ENCODE measurements at regions not wholly inside any gene's neighbourhood (a gene's known extent, or its start where the extent isn't known, plus 50 kb on each side); places are given as distances from the start of the nearest gene placed in this dataset.
A peak's percentile ranks its signal among the peaks of the same experiment; 100 is the strongest.

DNA sequence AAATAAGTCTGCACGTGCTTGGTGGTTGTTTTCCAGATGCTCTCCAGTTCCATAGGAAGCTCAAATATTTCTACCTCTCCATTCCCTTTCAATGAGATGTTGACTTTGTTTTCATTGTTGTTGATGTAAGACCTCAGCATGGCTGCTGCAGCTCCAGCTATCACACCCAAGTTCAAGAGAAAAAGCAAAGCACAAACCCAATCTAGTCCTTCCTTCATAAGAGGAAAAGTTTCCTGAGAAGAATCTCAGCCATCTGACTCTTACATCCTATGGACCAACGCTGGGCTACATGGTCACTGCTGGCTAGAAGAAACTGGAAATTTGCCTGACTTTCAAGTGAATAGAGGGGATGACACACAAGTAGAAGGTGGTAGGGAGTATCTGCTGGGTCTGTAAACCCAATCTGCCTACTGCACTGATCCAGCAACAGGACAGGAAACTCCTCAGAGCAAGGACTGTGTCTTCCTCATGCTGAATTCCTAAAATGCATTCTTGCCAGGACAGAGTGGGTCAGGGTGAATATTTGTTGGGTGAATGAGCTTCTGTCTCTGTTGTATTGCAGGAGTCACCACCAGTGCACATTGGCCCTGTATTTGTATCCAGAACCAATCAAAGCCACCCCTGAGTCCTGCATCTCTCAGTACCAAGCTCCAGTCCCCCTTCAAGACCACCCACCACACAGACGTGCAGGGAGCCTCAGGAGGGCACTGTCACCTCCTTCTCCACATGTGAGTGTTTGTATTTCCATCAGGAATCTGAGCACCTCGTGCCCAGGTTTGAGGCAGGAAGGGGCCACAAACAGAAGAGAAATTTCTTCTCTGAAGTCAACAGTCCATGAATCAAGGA is 118.0 kb upstream of the IGLL5 start:
- WGBS (ENCODE audit: insufficient coverage) = no CpG with 5 or more reads among the region's 4 CpGs
- no peak overlapping the region for H3K4me3 ChIP-seq (ENCODE audit: control extremely low read depth in 1 of 5, extremely low read depth in 1 of 5, insufficient read depth in 1 of 5, low read depth in 2 of 5, low read length in 4 of 5)
- Mint-ChIP-seq H3K4me1 (peaks cover 28% of the 10 kb centered on the region), H3K27ac (no peak overlapping the region), H3K27me3 (peaks cover 28% of the 10 kb centered on the region), H3K9me3 (ENCODE audit: insufficient read depth) (peaks cover 2% of the 10 kb centered on the region), H3K4me3 (no peak overlapping the region)
- CTCF ChIA-PET = interaction anchor here (0.7 to 6.1 kb wide), 28 partner anchors 8 to 338 kb away, joined by 3 to 54 read pairs (median 4); no protein-coding TSS in a partner anchor
- POLR2A ChIA-PET = no interaction called here
- no peak overlapping the region for H3K27ac ChIP-seq (ENCODE audit: low read length in 2 of 2)
- peaks cover 19 to 35% of the 10 kb centered on the region in 2 donors for H3K4me1 ChIP-seq (ENCODE audit: control insufficient read depth in 2 of 2, insufficient read depth in 2 of 2, low read length in 2 of 2)
- peaks cover 0 to 27% (median 0%) of the 10 kb centered on the region in 3 donors for H3K9me3 ChIP-seq (ENCODE audit: control extremely low read depth in 1 of 3, control insufficient read depth in 2 of 3, insufficient read depth in 1 of 3, low read length in 2 of 3)
- H3K79me2 ChIP-seq (ENCODE audit: control insufficient read depth, insufficient read depth, low read length) = no peaks in the 10 kb centered on the region
- peaks cover 0 to 12% (median 3%) of the 10 kb centered on the region in 4 experiments for H3K27me3 ChIP-seq (replicated peaks in 1 of 4; ENCODE audit: control extremely low read depth in 1 of 4, control insufficient read depth in 3 of 4, insufficient read depth in 4 of 4, low read length in 3 of 4)
- no peak overlapping the region for H2AFZ ChIP-seq (ENCODE audit: insufficient read depth, low read depth, low read length, poor library complexity, severe bottlenecking)
- no peak overlapping the region for H3K4me2 ChIP-seq (replicated peaks; ENCODE audit: low read depth, low read length, poor library complexity, severe bottlenecking)
- H3K36me3 ChIP-seq (replicated peaks in 1 of 2; ENCODE audit: control extremely low read depth in 1 of 2, control insufficient read depth in 1 of 2, extremely low read depth in 1 of 2, insufficient read depth in 2 of 2, low read length in 1 of 2) = no peaks in the 10 kb centered on the region
- ATAC-seq (ENCODE audit: low read depth) (no peak), DNase-seq (no peak)
- H4K20me1 ChIP-seq (ENCODE audit: control insufficient read depth, insufficient read depth, low read length, poor library complexity, severe bottlenecking) = no peaks in the 10 kb centered on the region
- intact Hi-C loops (cut with micrococcal nuclease) = no loop called here
- TF ChIP-seq, protein P1, sequence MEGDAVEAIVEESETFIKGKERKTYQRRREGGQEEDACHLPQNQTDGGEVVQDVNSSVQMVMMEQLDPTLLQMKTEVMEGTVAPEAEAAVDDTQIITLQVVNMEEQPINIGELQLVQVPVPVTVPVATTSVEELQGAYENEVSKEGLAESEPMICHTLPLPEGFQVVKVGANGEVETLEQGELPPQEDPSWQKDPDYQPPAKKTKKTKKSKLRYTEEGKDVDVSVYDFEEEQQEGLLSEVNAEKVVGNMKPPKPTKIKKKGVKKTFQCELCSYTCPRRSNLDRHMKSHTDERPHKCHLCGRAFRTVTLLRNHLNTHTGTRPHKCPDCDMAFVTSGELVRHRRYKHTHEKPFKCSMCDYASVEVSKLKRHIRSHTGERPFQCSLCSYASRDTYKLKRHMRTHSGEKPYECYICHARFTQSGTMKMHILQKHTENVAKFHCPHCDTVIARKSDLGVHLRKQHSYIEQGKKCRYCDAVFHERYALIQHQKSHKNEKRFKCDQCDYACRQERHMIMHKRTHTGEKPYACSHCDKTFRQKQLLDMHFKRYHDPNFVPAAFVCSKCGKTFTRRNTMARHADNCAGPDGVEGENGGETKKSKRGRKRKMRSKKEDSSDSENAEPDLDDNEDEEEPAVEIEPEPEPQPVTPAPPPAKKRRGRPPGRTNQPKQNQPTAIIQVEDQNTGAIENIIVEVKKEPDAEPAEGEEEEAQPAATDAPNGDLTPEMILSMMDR (IDR thresholded peaks at IDR 0.05) = no peak
- TF ChIP-seq EZH2 (IDR thresholded peaks at IDR 0.05; ENCODE audit: borderline replicate concordance, insufficient read depth, low read depth, low read length, poor library complexity, severe bottlenecking) = no peak
- no peak overlapping the region for H3K9ac ChIP-seq (ENCODE audit: low read length)

DNA sequence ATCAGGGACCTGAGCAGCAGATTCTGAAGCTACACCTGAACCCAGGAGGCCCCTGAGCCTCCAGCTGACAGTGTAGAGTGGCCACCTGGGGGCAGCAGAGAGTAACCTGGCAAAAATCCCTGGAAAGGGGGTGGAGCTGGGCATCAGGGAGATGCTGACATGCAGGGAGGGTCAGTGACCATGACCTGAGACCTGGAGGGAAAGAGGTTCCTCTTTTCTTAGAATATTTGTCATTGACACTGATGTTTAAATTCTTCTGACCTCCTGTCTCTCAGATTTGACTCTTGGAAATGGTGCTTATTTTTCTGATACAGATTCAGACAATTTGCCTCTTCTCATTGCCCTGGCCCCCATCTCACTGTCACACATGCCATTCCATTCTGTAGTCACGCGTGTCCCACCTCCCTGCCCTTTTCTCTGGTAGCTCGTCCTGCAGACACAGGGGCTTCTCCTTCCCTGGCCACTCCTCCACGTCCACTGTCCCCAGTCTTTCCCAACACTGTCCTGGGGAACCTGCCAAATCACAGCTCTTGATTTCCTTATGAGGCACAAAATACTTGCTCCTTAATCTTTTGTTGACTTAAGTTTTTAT is 117.2 kb upstream of the IGLL5 start:
- no peak overlapping the region for H3K4me3 Mint-ChIP-seq
- H3K79me2 ChIP-seq (ENCODE audit: control insufficient read depth, insufficient read depth, low read length) = no peaks in the 10 kb centered on the region
- ATAC-seq (ENCODE audit: low read depth) (no peak), DNase-seq (peak; percentile 60)
- ChIA-PET CTCF (interaction anchor here (0.7 to 6.1 kb wide), 27 partner anchors 9 to 329 kb away, joined by 3 to 54 read pairs (median 5); no protein-coding TSS in a partner anchor), POLR2A (no interaction called here)
- H3K27me3 Mint-ChIP-seq = peaks cover 28% of the 10 kb centered on the region
- H3K27ac Mint-ChIP-seq = peak overlapping the region; percentile 47
- peaks cover 2% of the 10 kb centered on the region for H3K9me3 Mint-ChIP-seq (ENCODE audit: insufficient read depth)
- H3K27me3 ChIP-seq (replicated peaks in 1 of 4; ENCODE audit: control extremely low read depth in 1 of 4, control insufficient read depth in 3 of 4, insufficient read depth in 4 of 4, low read length in 3 of 4) = peaks cover 0 to 10% (median 3%) of the 10 kb centered on the region in 4 experiments
- H3K27ac ChIP-seq (ENCODE audit: low read length in 2 of 2) = no peak overlapping the region
- peaks cover 0 to 27% (median 0%) of the 10 kb centered on the region in 3 donors for H3K9me3 ChIP-seq (ENCODE audit: control extremely low read depth in 1 of 3, control insufficient read depth in 2 of 3, insufficient read depth in 1 of 3, low read length in 2 of 3)
- WGBS (ENCODE audit: insufficient coverage) = 60% methylated on average over 4 of the region's 4 CpGs
- H3K9ac ChIP-seq (ENCODE audit: low read length) = no peak overlapping the region
- H4K20me1 ChIP-seq (ENCODE audit: control insufficient read depth, insufficient read depth, low read length, poor library complexity, severe bottlenecking) = no peaks in the 10 kb centered on the region
- TF ChIP-seq EZH2 (IDR thresholded peaks at IDR 0.05; ENCODE audit: borderline replicate concordance, insufficient read depth, low read depth, low read length, poor library complexity, severe bottlenecking) = no peak
- TF ChIP-seq, protein P1 (IDR thresholded peaks at IDR 0.05) = peak; percentile 67
- H3K4me1 Mint-ChIP-seq = peaks cover 32% of the 10 kb centered on the region
- intact Hi-C loops (cut with micrococcal nuclease) = no loop called here
- peaks cover 22 to 39% of the 10 kb centered on the region in 2 donors for H3K4me1 ChIP-seq (ENCODE audit: control insufficient read depth in 2 of 2, insufficient read depth in 2 of 2, low read length in 2 of 2)
- H3K36me3 ChIP-seq (replicated peaks in 1 of 2; ENCODE audit: control extremely low read depth in 1 of 2, control insufficient read depth in 1 of 2, extremely low read depth in 1 of 2, insufficient read depth in 2 of 2, low read length in 1 of 2) = no peaks in the 10 kb centered on the region
- H3K4me3 ChIP-seq (ENCODE audit: control extremely low read depth in 1 of 5, extremely low read depth in 1 of 5, insufficient read depth in 1 of 5, low read depth in 2 of 5, low read length in 4 of 5) = no peak overlapping the region
- no peak overlapping the region for H2AFZ ChIP-seq (ENCODE audit: insufficient read depth, low read depth, low read length, poor library complexity, severe bottlenecking)
- H3K4me2 ChIP-seq (replicated peaks; ENCODE audit: low read depth, low read length, poor library complexity, severe bottlenecking) = no peak overlapping the region
